SK-N-SH (cell line): ENCODE measurements at regions not wholly inside any gene's neighbourhood (a gene's known extent, or its start where the extent isn't known, plus 50 kb on each side); places are given as distances from the start of the nearest gene placed in this dataset.

Experiments used
- CTCF ChIA-PET: fragments of 300-600, 350-600 bp; formaldehyde crosslinking; extraction: SDS; loops from one replicate; lab custom pipeline; 2021; lab: Yijun Ruan, JAX
- POLR2A ChIA-PET: fragments of 350-600 bp; sonication (Branson Sonifier 250); formaldehyde crosslinking; extraction: SDS; loops from one replicate; lab custom pipeline; 2020; ENCODE audit warnings: antibody characterized with exemption, inconsistent platforms; lab: Yijun Ruan, JAX
- DNase-seq: peaks from one replicate; pipeline ENCODE4 v3.0.0; 2012
- H2AFZ ChIP-seq: fragments of 200-600 bp; sonication (generic); 2 replicates; pipeline ENCODE4 v1.8.1; 2016; ENCODE audit warnings: antibody characterized with exemption, mild to moderate bottlenecking, low read depth
- H3F3A ChIP-seq: fragments of 200-600 bp; sonication (generic); replicated peaks from 2 replicates; pipeline ENCODE3; 2016; ENCODE audit warnings: antibody characterized with exemption, mild to moderate bottlenecking; ENCODE audit not compliant: insufficient read depth
- H3K27ac ChIP-seq, 2 experiments: fragments of 200-500 bp in 1 of 2; fragments of 200-600 bp in 1 of 2; sonication (Bioruptor generic) in 1 of 2; sonication (generic), shearing (Covaris generic) in 1 of 2; 2 replicates each; pipeline versions ENCODE4 v1.5.1 to v1.6.1; 2014 to 2016; ENCODE audit warnings: low read depth in 2 of 2, inconsistent platforms in 1 of 2, low read length in 1 of 2, mild to moderate bottlenecking in 1 of 2, mixed read lengths in 1 of 2
- H3K27me3 ChIP-seq: fragments of 200-600 bp; sonication (generic), shearing (Covaris generic); 2 replicates; pipeline ENCODE4 v1.6.1; 2016; ENCODE audit warnings: mixed run types; ENCODE audit not compliant: insufficient read depth
- H3K36me3 ChIP-seq, 2 experiments: fragments of 200-500 bp in 1 of 2; fragments of 200-600 bp in 1 of 2; sonication (Bioruptor generic) in 1 of 2; sonication (generic) in 1 of 2; replicated peaks in 1 of 2; 2 replicates each; pipeline versions ENCODE3 to v1.5.1; 2014 to 2016; ENCODE audit warnings: low read length in 1 of 2, mild to moderate bottlenecking in 1 of 2; ENCODE audit not compliant: insufficient read depth in 2 of 2, control insufficient read depth in 1 of 2
- H3K4me1 ChIP-seq, 2 experiments: fragments of 200-500 bp in 1 of 2; fragments of 200-600 bp in 1 of 2; sonication (Bioruptor generic) in 1 of 2; sonication (generic), shearing (Covaris generic) in 1 of 2; 2 replicates each; pipeline versions ENCODE4 v1.5.1 to v1.6.1; 2014 to 2016; ENCODE audit warnings: low read depth in 1 of 2, low read length in 1 of 2, mixed run types in 1 of 2; ENCODE audit not compliant: insufficient read depth in 2 of 2, control insufficient read depth in 1 of 2
- H3K4me2 ChIP-seq: fragments of 200-600 bp; sonication (generic), shearing (Covaris generic); 2 replicates; pipeline ENCODE4 v1.6.1; 2017; ENCODE audit warnings: mixed run types
- H3K4me3 ChIP-seq, 2 experiments: fragments of 200-500 bp in 1 of 2; fragments of 200-600 bp in 1 of 2; sonication (Bioruptor generic) in 1 of 2; sonication (generic), shearing (Covaris generic) in 1 of 2; 2 replicates each; pipeline versions ENCODE4 v1.5.1 to v1.8.1; 2014 to 2016; ENCODE audit warnings: low read depth in 2 of 2, inconsistent platforms in 1 of 2, low read length in 1 of 2, mild to moderate bottlenecking in 1 of 2, mixed read lengths in 1 of 2, moderate library complexity in 1 of 2
- H3K79me2 ChIP-seq: fragments of 200-600 bp; sonication (generic); 2 replicates; pipeline ENCODE4 v1.8.1; 2017; ENCODE audit warnings: mild to moderate bottlenecking; ENCODE audit not compliant: insufficient read depth
- H3K9ac ChIP-seq: fragments of 200-600 bp; sonication (generic); 2 replicates; pipeline ENCODE4 v1.6.1; 2017; ENCODE audit warnings: mixed run types
- H3K9me2 ChIP-seq: fragments of 200-600 bp; sonication (generic); 2 replicates; pipeline ENCODE4 v1.6.1; 2017; ENCODE audit warnings: mixed run types
- H3K9me3 ChIP-seq: fragments of 200-600 bp; sonication (generic); 2 replicates; pipeline ENCODE4 v1.6.1; 2017; ENCODE audit warnings: mixed run types, mild to moderate bottlenecking, moderate library complexity
- H4K20me1 ChIP-seq: fragments of 200-600 bp; sonication (generic); 2 replicates; pipeline ENCODE4 v1.6.1; 2017; ENCODE audit warnings: mild to moderate bottlenecking, mixed run types; ENCODE audit not compliant: insufficient read depth
- CTCF ChIP-seq: fragments of 200-600 bp; sonication (generic); IDR thresholded peaks from 2 replicates; pipeline ENCODE4 v1.6.1; 2017; ENCODE audit warnings: antibody characterized with exemption, mild to moderate bottlenecking, moderate library complexity
- ELF1 ChIP-seq: IDR thresholded peaks from 2 replicates; pipeline ENCODE4 v1.4.0; 2012
- EP300 ChIP-seq, 2 experiments: IDR thresholded peaks; 2 replicates each; pipeline versions ENCODE4 v1.4.0 to v1.6.1; 2012; ENCODE audit warnings: borderline replicate concordance in 1 of 2, low read depth in 1 of 2, low read length in 1 of 2
- FOXM1 ChIP-seq: IDR thresholded peaks from 2 replicates; pipeline ENCODE4 v1.4.0; 2012; ENCODE audit warnings: low read depth, mild to moderate bottlenecking
- JUND ChIP-seq: IDR thresholded peaks from 2 replicates; pipeline ENCODE4 v1.4.0; 2012
- MAX ChIP-seq: IDR thresholded peaks from 2 replicates; pipeline ENCODE4 v1.4.0; 2012; ENCODE audit warnings: low read depth
- PBX3 ChIP-seq: IDR thresholded peaks from 2 replicates; pipeline ENCODE4; 2012
- POLR2AphosphoS5 ChIP-seq: IDR thresholded peaks from 2 replicates; pipeline ENCODE4 v1.6.1; 2012; ENCODE audit warnings: low read depth, low read length
- RFX5 ChIP-seq: IDR thresholded peaks from 2 replicates; pipeline ENCODE4 v1.6.1; 2012; ENCODE audit warnings: mild to moderate bottlenecking, improper control_type of control experiment, low read length
- RXRA ChIP-seq: IDR thresholded peaks from 2 replicates; pipeline ENCODE4 v1.4.0; 2012; ENCODE audit warnings: low read depth, mild to moderate bottlenecking, borderline replicate concordance
- SMC3 ChIP-seq: IDR thresholded peaks from 2 replicates; pipeline ENCODE4 v1.6.1; 2012; ENCODE audit warnings: low read depth, low read length, improper control_type of control experiment
- TAF1 ChIP-seq: IDR thresholded peaks from 2 replicates; pipeline ENCODE4 v1.6.1; 2012; ENCODE audit warnings: low read depth, mild to moderate bottlenecking, low read length, moderate library complexity, borderline replicate concordance
- TCF12 ChIP-seq: IDR thresholded peaks from 2 replicates; pipeline ENCODE4 v1.4.0; 2012
- YY1 ChIP-seq: IDR thresholded peaks from 2 replicates; pipeline ENCODE4 v1.4.0; 2012; ENCODE audit warnings: low read depth, mild to moderate bottlenecking
- ZBTB33 ChIP-seq: IDR thresholded peaks from 2 replicates; pipeline ENCODE4 v1.4.0; 2012; ENCODE audit warnings: low read depth, borderline replicate concordance
- WGBS: methylation state at CpG from one replicate; pipeline ENCODE4 v1.1.6; 2017; ENCODE audit warnings: low lambda C conversion rate; 5-methylcytosine and 5-hydroxymethylcytosine counted together

GRCh38 chr4:65175585-65175984 lies 494.7 kb downstream of the EPHA5 start:
- Histone ChIP-seq H3F3A (no peaks in the 10 kb centered on the region), H3K79me2 (no peaks in the 10 kb centered on the region), H4K20me1 (no peaks in the 10 kb centered on the region), H3K9ac (no peak overlapping the region), H3K9me2 (no peaks in the 10 kb centered on the region), H3K9me3 (no peaks in the 10 kb centered on the region), H3K4me3 (no peak overlapping the region), H3K4me2 (no peak overlapping the region), H3K27me3 (no peaks in the 10 kb centered on the region), H3K27ac (no peak overlapping the region), H2AFZ (no peak overlapping the region), H3K36me3 (no peaks in the 10 kb centered on the region), H3K4me1 (no peaks in the 10 kb centered on the region)
- DNase-seq, result no peak
- POLR2A ChIA-PET, result no interaction called here
- TF ChIP-seq MAX (no peak), ZBTB33 (no peak), SMC3 (no peak), JUND (no peak), CTCF (no peak), RXRA (no peak), EP300 (IDR thresholded peaks at IDR 0.05; ENCODE audit: borderline replicate concordance in 1 of 2, low read depth in 1 of 2, low read length in 1 of 2) (no peak), TCF12 (no peak), YY1 (no peak), TAF1 (no peak), FOXM1 (no peak)
- CTCF ChIA-PET, result no interaction called here
- WGBS, result under 1% methylated on average over 5 of the region's 5 CpGs

- Histone ChIP-seq H3K9me3 (no peaks in the 10 kb centered on the region), H3K9me2 (no peaks in the 10 kb centered on the region), H4K20me1 (no peaks in the 10 kb centered on the region), H3K27ac (no peak overlapping the region), H3F3A (no peaks in the 10 kb centered on the region), H3K36me3 (no peaks in the 10 kb centered on the region), H3K9ac (no peak overlapping the region), H3K4me1 (no peaks in the 10 kb centered on the region), H3K79me2 (no peaks in the 10 kb centered on the region), H3K4me3 (no peak overlapping the region), H3K27me3 (no peaks in the 10 kb centered on the region), H2AFZ (no peak overlapping the region), H3K4me2 (no peak overlapping the region)
- no peak for DNase-seq
- POLR2A ChIA-PET, result no interaction called here
- CTCF ChIA-PET, result no interaction called here
- TF ChIP-seq POLR2AphosphoS5 (no peak), PBX3 (no peak), YY1 (no peak), SMC3 (no peak), ELF1 (no peak), CTCF (no peak), RFX5 (no peak), RXRA (no peak)
- WGBS, result 6% methylated on average over 4 of the region's 6 CpGs
These were observed 499.3 kb downstream of the EPHA5 start for GRCh38 chr4:65170768-65171514.
